PC-9 (cell line): ENCODE measurements at regions not wholly inside any gene's neighbourhood (a gene's known extent, or its start where the extent isn't known, plus 50 kb on each side); places are given as distances from the start of the nearest gene placed in this dataset.

Experiments used
- BruUV-seq: library from RNA; stranded (reverse); fragments of 400-500 nt; replicated peaks from 2 replicates; lab custom pipeline; 2021; lab: Mats Ljungman, UMichigan
- CTCF ChIA-PET: fragments of 300-600 bp; sonication (Branson Sonifier 250); formaldehyde crosslinking; loops from one replicate; lab custom pipeline; 2022; ENCODE audit warnings: antibody characterized with exemption; lab: Charles Lee
- POLR2A ChIA-PET: fragments of 300-600 bp; sonication (Branson Sonifier 250); formaldehyde crosslinking; loops from one replicate; lab custom pipeline; 2022; ENCODE audit warnings: antibody characterized with exemption; ENCODE audit not compliant: unreplicated experiment; lab: Charles Lee
- DNase-seq, 2 experiments: peaks; one replicate each; pipeline versions ENCODE4 v3.0.0 to v3.0.0-alpha.2; 2015 to 2022; ENCODE audit warnings: mixed read lengths in 1 of 2
- H2AFZ ChIP-seq: fragments of 200-600 bp; sonication (generic); 2 replicates; pipeline ENCODE4 v1.8.1; 2017; ENCODE audit warnings: antibody characterized with exemption
- H3F3A ChIP-seq: fragments of 200-600 bp; sonication (generic); 2 replicates; pipeline ENCODE4 v1.8.1; 2017; ENCODE audit warnings: antibody characterized with exemption, mild to moderate bottlenecking, low read depth; ENCODE audit not compliant: insufficient read depth
- H3K27ac ChIP-seq: fragments of 200-600 bp; sonication (generic); 2 replicates; pipeline ENCODE4 v1.6.1; 2016; ENCODE audit warnings: mixed run types
- H3K27me3 ChIP-seq: fragments of 200-600 bp; sonication (generic); 2 replicates; pipeline ENCODE4 v1.6.1; 2016; ENCODE audit warnings: low read depth, mixed run types; ENCODE audit not compliant: insufficient read depth
- H3K36me3 ChIP-seq: fragments of 200-600 bp; sonication (generic); 2 replicates; pipeline ENCODE4 v1.6.1; 2016; ENCODE audit warnings: low read depth, mixed run types
- H3K4me1 ChIP-seq: fragments of 200-600 bp; sonication (generic); replicated peaks from 2 replicates; pipeline ENCODE4 v1.6.1; 2016; ENCODE audit warnings: mixed run types; ENCODE audit not compliant: insufficient read depth
- H3K4me2 ChIP-seq: fragments of 200-600 bp; sonication (generic); 2 replicates; pipeline ENCODE4 v1.6.1; 2017; ENCODE audit warnings: mixed run types
- H3K4me3 ChIP-seq: fragments of 200-600 bp; sonication (generic); 2 replicates; pipeline ENCODE4 v1.6.1; 2016; ENCODE audit warnings: mixed run types
- H3K79me2 ChIP-seq: fragments of 200-600 bp; sonication (generic); 2 replicates; pipeline ENCODE4 v1.6.1; 2017; ENCODE audit warnings: low read depth, mixed run types
- H3K9me2 ChIP-seq: fragments of 200-600 bp; sonication (generic); 2 replicates; pipeline ENCODE4 v1.8.1; 2017; ENCODE audit warnings: mild to moderate bottlenecking; ENCODE audit not compliant: insufficient read depth
- H3K9me3 ChIP-seq: fragments of 200-600 bp; sonication (generic); 2 replicates; pipeline ENCODE4 v1.8.1; 2016; ENCODE audit warnings: low read depth; ENCODE audit not compliant: insufficient read depth
- H4K20me1 ChIP-seq: fragments of 200-600 bp; sonication (generic); 2 replicates; pipeline ENCODE4 v1.8.1; 2017; ENCODE audit not compliant: insufficient read depth
- CTCF ChIP-seq: fragments of 200-600 bp; sonication (generic); conservative IDR thresholded peaks from 2 replicates; pipeline ENCODE4 v1.6.1; 2017; ENCODE audit warnings: mixed run types, antibody characterized with exemption, mild to moderate bottlenecking, moderate library complexity
- EZH2 ChIP-seq: fragments of 200-600 bp; sonication (generic); IDR thresholded peaks from 2 replicates; pipeline ENCODE4 v1.8.0; 2017; ENCODE audit warnings: antibody characterized with exemption, low read depth
- intact Hi-C: fragments of 100-400 bp; cut with micrococcal nuclease; formaldehyde crosslinking; loops from one replicate; pipeline ENCODE4 v1.10.0; 2022; ENCODE audit not compliant: unreplicated experiment

DNA sequence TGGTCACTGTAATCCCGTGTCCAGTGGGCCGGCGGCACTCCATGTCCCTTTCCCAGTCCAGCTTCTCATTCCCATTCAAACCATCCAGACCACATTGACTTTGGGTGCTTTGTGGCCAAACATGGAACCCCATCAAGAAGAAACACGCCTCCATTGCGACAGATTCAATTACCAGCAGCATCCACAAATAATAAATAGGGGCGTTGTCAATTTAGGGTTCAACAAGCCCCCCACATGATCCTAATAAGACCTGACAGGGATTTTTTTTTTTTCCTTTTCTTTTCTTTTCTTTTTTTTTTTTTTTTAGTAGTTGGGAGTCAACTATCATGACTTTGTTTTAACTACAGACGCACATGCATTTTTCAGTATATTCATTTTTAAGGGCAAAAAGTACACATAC lies 149.4 kb downstream of the DICER1 start:
- Histone ChIP-seq H4K20me1 (no peaks in the 10 kb centered on the region), H3K9me3 (no peaks in the 10 kb centered on the region), H3K27ac (no peak overlapping the region), H3F3A (no peaks in the 10 kb centered on the region), H3K4me1 (no peaks in the 10 kb centered on the region), H3K4me3 (no peak overlapping the region), H2AFZ (no peak overlapping the region), H3K79me2 (no peaks in the 10 kb centered on the region), H3K36me3 (no peaks in the 10 kb centered on the region), H3K27me3 (peaks cover 66% of the 10 kb centered on the region), H3K4me2 (no peak overlapping the region), H3K9me2 (no peaks in the 10 kb centered on the region)
- CTCF ChIA-PET = no interaction called here
- intact Hi-C loops = no loop called here
- no peak for DNase-seq
- no TSS peak for BruUV-seq
- TF ChIP-seq EZH2 (no peak), CTCF (no peak)
- POLR2A ChIA-PET = no interaction called here

DNA sequence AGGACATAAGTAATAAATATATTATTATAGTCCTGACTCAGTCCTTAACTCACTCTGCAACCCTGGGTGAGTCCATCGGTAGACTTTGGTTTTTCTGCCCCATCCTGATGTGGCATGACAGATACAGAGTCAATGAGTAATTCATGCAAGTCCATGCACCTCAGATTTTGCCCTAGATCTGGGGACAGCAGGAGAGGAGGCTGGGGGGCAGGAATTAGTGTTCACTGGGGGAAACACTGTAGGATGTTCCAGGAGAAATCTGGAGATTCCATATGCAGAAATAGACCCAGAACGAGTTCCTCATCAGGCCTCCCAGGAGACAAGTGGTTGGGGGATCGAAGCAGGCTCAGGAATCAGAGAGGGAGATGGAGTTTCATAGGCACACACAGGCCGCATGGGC lies 150.8 kb downstream of the DICER1 start:
- H3K9me2 ChIP-seq = no peaks in the 10 kb centered on the region
- no peaks in the 10 kb centered on the region for H3K36me3 ChIP-seq
- no peak for TF ChIP-seq CTCF
- no peak for TF ChIP-seq EZH2
- no peaks in the 10 kb centered on the region for H3K9me3 ChIP-seq
- H3K4me2 ChIP-seq = no peak overlapping the region
- H3K4me3 ChIP-seq = no peak overlapping the region
- ChIA-PET POLR2A (no interaction called here), CTCF (no interaction called here)
- H3K27ac ChIP-seq = no peak overlapping the region
- no peaks in the 10 kb centered on the region for H3K4me1 ChIP-seq
- no peaks in the 10 kb centered on the region for H3F3A ChIP-seq
- H3K79me2 ChIP-seq = no peaks in the 10 kb centered on the region
- H3K27me3 ChIP-seq = peaks cover 68% of the 10 kb centered on the region
- H4K20me1 ChIP-seq = no peaks in the 10 kb centered on the region
- BruUV-seq = no TSS peak
- intact Hi-C loops = no loop called here
- H2AFZ ChIP-seq = no peak overlapping the region
- DNase-seq = no peak

DNA sequence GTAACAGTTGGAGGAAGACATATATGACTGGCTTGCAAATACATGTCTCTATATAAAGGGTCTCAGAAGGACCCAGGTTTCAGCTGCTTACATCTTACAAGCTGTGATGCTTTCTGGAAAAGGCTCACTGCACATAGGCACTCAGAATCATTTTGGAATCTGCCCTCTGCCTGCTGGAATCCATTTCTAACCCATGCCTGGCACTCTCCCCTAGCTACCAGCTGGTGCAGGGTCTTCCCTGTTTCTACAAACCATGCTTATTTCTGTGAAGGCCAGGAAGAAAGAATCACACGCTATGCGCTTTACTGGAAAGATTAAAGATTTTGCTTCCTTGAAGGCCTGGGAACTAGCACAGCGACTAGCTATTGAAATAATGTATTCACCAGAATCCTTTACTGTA lies 151.3 kb downstream of the DICER1 start:
- Histone ChIP-seq H3K27ac (no peak overlapping the region), H3K4me3 (no peak overlapping the region), H3K36me3 (no peaks in the 10 kb centered on the region), H2AFZ (no peak overlapping the region), H3K4me1 (no peaks in the 10 kb centered on the region), H3K27me3 (peaks cover 68% of the 10 kb centered on the region), H3K79me2 (no peaks in the 10 kb centered on the region), H3F3A (no peaks in the 10 kb centered on the region), H3K4me2 (no peak overlapping the region), H3K9me2 (no peaks in the 10 kb centered on the region), H3K9me3 (no peaks in the 10 kb centered on the region), H4K20me1 (no peaks in the 10 kb centered on the region)
- intact Hi-C loops = no loop called here
- no peak for TF ChIP-seq EZH2
- TF ChIP-seq CTCF = no peak
- DNase-seq = no peak
- POLR2A ChIA-PET = no interaction called here
- CTCF ChIA-PET = no interaction called here
- BruUV-seq = no TSS peak
